Hematopoietic multipotent progenitor cell treated with erythropoietin and hydrocortisone succinate and interleukin-3 and kit ligand, for 17 days (in vitro differentiated cells): ENCODE measurements at regions not wholly inside any gene's neighbourhood (a gene's known extent, or its start where the extent isn't known, plus 50 kb on each side); places are given as distances from the start of the nearest gene placed in this dataset.

Experiments
- DNase-seq: peaks from one replicate; pipeline ENCODE4 v3.0.0-alpha.2; 2015; ENCODE audit warnings: low spot score

DNA sequence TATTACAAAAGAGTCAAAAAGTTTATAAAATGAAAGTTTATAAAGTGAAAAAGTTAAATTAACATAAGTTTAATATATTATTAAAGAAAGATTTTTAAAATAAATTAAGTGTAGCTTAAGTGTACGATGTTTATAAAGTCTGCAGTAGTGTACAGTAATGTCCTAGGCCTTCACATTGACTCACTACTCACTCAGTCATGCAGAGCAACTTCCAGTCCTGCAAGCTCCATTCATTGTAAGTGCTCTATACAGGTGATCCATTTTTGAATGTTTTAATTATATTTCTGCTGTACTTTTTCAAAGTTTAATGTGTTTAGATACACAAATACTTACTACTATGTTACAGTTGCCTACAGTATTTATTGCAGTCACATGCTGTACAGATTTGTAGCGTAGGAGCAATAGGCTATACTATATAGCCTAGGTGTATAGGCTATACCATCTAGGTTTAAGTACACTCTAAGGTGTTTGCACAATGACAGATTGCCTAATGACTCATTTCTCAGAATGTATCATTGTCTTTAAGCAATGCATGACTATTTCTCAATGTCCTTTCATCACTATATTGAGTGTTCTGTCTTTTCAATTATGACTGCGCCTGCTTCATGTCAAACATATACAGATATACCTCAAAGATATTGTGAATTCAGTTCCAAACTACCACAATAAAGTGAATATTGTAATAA lies 1110.3 kb upstream of the MAP3K7 start:
- no peak for DNase-seq

DNA sequence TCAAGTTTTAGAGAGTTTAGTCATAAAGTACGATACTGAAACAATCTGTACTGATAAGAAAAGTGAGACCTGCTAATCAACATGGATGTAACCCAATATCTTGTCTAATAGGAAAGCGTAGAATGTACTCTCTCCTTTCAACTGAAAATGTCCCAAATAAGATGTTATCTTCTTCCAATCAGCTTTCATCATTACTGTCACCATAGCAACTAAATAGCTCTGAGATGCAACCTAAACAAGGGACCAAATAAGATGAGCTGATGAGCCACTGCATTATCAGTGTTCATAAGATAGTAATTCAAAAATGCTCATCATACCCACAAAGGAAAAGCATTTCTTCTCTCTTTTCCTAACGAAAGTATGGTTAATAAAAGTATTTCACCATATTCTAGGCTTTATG lies 1108.3 kb upstream of the MAP3K7 start:
- DNase-seq: no peak

DNA sequence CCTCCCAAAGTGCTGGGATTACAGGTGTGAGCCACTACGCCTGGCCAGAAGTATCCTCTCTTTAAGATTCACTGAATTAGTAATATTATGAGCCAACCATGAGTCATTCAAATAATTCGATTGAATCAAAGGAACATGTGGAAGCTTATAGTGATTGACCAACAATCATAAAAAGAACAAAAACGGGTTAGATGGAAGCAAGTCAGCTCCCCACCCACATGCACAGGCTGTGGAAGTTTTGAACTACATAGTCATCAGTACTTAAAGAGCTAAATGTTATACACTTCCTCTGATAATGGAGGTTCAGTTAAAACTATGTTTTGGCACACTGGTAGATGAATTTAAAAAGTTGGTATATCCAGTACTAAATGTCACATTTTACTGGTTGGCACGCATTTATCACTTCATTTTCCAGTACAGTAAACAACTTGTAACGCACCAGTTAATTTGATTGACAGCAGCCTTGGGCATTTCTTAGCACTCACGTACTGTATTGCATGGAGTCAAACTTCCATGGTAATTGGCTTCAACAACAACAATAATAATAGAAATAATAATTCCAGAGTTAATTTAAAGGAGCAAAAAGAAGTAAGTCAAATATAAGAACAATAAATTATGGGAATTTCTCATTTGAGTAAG lies 1107.3 kb upstream of the MAP3K7 start:
- no peak for DNase-seq

DNA sequence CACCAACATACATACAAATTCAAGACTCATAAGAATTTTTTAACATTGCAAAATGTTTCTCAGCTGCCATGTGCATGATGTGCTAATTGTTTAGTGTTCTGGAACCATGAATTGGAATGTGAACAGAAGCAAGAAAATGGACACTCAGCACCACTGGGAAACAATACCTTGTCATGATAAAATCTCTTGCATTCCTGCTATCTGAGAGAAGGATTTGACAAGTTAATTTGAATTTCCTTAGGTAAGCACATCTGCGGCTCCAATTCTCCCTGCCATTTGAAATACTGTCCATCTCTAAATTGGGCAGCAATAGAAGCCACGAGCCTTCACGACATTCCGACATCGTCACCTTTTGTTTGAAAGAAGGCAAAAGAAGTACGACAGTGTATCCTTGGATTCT lies 1104.6 kb upstream of the MAP3K7 start:
- no peak for DNase-seq

DNA sequence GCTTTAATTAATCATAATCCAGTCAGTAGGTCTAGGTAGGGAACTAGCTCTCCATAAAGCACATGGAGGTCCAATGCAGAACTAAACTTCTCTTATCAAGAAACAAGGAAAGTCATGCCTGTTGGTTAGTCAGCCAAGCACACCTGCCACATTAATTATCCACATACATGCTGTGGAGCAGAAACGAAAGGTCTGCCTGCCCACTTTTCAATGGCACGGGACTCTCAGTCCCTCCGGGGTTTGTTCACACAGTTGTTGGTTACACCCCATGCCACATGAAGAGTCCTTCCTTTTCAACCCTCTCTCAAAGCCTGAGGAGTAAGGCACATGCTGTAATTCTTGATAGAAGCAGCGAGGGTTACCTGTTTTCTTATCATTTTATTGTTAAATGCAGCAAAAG lies 1096.4 kb upstream of the MAP3K7 start:
- no peak for DNase-seq

DNA sequence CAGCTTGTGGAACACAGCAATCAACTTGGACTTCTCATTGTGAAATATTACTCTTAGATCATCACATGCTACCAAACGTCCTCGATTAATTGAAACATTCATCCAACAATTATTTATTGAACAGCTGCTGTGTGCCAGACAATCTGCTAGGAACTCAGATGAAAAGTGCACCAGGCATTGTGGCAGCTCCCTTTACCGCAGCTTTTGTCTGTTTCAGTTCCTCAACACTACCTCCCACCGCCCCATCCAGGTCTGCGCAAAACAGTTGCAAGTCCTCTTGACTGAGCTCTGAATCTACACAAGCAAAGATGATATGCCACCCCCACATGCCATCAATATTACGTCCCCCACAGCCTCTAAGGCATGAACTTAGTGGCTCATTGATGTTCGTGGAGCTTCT lies 1094.4 kb upstream of the MAP3K7 start:
- DNase-seq: no peak

DNA sequence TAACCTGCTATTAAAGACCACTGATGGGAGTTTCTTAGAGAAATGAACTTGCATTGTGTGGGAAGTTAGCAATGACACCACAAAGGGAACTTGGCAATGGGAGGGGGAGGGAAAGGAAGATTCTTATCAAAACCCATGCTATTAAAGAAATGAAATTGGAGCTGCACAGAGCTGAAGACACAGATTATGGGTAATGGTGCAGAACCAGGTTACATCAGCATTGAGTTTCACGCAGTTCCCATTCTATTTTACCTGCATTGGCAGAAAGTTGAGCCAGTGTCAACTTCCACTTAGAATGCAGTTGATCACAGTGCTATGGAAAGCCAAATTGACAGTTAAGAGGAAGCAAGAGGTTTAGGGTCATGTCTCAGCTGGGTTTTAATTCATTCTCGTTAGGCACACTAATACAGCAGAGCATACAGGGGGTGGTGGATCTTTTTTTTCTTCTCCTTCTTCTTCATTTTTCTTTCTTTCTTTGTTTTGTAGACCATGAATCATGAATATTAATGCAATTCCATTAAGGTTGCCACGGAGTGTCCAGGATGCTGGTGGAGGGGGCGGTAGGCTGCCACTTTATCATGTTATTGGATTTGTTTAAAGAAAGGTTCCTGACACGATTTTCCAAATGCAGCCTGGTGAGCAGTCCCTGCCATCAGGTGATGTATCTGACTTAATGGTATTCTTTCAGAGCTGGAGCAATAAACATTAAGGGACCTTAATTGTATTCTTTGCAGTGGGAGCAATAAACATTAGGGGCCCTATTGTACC lies 1092.0 kb upstream of the MAP3K7 start:
- DNase-seq: no peak

DNA sequence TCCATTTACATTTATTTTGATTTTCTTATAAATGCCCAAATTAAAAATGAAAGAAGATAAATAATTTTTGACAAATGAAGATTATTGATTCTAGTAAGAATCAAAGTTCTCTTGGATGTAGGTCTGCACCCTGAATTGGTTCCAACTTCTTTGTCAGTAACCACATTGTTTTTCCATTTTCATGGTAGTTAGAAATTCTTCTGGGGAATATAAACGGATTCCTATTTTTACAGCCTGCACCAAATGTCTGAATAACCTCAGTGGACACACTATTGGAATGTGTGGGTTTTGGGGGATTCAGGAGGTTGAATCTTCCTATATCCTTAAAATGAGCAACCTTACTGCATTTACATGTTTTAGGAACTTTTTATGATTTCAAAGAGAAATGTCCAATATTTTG lies 1085.3 kb upstream of the MAP3K7 start:
- no peak for DNase-seq

DNA sequence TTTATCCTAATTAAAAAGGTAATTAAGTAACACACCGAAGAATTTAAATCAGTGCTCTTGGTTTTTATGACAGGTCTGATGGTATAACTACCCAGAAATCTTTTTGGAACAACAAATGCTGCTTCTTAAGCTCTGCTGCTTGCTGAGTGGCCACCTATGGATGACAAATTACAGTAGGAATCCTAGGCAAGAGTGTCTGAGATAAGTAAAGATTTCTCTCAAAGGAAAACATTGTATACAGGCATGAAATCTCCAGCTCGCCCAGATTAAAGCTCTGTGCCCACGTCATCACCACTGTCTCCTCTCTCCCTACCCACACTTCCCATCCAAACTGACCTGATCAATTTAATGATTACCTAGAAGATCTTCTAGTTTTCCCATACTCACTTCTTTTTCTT lies 1083.0 kb upstream of the MAP3K7 start:
- no peak for DNase-seq

DNA sequence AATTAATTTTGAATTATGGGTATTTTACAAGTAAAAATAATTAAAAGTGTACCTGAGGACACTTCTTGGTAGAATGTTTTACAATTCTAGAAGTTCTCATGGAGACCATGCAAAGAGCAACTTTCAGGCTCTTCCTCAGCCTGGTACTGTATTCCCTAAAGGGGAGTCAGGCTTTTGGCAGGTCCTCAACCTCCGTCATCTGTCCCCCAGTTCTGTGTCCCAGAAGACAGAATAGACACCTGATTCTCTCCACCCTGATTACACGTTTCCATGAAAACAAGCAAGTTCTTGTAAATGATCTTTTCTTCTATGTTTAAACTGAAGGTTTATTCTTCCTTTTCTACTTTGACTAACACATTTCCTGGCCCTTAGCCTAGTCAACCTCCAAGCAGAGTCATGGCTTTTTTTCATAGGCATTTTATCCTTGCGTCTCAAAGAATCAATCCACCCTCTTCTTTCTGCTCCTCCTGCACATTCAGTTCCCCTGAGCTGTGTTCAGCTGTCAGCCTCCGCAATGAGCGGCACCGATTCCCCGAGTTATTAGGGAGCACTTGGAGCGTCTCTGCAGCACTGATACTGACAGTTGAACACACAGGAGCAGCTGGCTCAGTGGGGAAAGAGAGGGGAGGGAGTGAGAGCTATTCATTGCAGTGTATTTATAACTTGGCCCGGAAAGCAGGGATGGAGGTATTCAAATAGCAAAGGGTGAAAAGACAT lies 1082.4 kb upstream of the MAP3K7 start:
- no peak for DNase-seq

DNA sequence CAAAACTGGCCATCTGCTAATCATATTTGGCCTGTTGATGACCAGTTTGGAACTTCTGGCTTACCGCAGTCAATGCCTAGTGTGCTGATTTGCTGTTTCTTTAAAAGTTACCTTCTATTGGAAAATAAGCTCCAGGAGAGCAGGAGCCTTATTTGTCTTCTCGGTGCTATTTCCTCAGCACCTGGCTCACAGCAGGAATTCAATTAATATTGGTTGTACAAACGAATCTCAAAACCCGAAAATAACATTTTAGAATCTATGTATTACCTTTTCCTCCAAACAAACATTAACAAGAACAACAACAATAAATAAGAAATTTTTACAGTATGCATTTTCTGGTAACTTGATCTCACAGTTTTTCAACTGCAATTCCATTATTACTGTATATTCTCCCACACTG lies 1080.7 kb upstream of the MAP3K7 start:
- no peak for DNase-seq

DNA sequence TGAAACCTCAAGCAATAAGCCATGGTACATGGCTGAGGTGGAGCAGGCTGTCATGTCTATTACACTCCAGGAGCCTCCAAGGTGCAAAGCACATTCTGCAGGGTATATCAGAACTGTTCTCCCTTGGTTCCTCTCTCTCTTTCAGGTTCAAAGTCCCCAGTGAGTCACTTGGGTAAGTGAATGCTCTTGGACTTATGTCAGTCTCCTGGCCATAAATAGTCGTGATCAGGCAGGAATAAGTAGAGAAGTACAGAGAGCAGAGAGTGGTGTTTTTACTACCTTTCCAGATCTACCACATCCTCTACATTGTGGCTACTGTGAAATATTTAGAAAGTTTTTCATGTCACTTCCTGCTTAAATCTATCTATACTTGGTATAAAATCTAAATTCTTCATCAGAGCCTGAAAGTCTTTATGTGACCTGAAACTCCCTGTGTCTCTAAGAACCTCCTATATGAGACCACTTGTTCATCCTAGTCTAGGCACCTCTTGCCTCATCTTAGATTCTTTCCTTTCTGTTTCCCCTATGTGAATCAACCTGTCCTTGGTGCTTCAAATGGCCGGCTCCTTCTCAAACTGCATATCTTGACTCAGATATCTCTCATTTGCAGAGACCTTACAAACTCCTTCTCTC lies 1077.6 kb upstream of the MAP3K7 start:
- DNase-seq: no peak

DNA sequence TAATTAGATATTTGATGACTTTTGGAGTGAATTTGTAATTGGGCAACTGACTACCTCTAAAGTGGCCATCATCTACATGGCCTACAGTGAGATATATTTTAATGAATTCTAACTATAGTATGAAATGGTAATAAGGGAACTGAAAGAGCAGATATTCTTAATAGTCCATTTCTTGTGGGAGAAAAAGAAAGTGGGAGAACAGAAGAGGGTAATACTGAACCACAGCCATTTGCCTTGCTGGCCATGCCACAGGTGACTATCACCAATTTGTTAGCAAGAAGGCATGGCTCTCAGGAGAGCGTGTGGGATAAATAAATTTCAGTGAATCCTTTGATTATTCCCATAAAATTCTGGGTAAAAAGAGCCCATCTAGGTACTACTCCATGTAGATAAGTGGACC lies 1074.0 kb upstream of the MAP3K7 start:
- no peak for DNase-seq

DNA sequence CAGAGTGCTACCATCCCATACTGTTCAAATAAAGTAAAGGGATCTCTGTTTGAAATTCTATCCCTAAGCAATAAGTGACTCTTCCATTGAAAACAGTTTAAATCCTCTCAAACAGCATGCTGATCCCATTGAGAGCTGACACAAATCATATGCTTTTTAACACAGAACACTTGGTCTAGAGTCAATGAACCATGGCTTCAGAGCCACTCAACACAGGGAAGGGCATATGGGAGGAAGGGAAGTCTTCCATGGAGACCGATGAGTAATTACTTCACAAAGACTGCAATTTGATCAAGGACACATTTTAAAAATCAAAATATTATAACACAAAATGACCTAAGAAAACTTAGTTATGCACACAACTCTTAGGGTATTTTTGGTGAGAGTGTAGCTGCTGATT lies 1073.0 kb upstream of the MAP3K7 start:
- DNase-seq: no peak

DNA sequence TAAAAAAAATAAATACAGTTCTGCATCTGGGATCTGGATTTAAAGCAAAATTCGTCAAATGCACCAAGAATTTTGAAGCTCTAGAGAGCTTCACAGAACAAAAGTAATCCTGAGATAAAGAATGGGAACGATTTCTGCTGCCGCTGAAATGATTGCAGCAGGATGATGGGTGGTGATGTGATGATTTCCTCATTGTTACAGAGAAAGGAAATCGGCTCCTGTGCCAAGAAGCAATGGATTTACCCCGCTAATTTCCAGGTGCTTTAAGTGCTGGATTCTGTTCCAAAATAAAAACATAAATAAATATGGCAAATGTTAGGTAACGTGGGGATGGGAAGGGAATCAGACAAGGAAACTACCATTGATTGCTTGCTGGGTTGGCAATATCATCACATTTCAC lies 1067.9 kb upstream of the MAP3K7 start:
- no peak for DNase-seq

DNA sequence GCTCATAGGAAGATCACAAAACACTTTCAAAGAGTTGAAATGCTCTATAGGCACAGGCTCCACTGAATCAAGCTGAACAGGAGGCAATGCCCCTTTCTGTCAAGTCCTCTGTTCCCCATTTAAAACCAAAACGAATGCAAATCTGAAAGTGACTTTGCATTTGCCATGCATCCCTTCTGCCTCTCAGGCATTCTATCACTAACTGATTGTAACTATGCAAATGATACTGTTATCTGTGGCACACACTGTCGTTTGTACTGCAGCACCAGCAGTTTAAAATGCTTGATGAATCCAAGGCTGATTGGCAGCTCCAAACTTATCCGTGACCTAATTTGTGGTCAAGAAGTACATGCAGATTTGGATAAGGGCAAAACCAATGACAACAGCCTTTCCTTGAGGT lies 1067.5 kb upstream of the MAP3K7 start:
- no peak for DNase-seq

DNA sequence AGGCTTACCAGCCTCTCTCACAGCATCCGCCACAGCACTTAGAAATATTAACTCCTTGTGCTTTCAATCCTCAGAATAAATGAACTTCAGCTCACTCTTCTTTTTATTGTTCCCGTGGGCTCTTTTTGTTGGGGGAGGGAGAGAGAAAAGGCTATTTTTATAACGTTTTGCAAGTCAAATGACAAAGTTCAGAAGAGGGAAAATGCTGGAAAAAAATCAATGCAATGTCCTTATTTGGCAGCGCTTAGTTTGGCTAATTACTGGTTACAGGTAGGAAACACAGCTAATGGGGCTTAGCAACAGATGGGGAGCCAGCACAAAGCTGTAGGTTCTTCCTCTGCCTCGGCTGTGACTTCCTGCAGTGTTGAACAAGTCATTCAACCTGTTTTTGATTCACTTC lies 1067.0 kb upstream of the MAP3K7 start:
- DNase-seq: no peak

DNA sequence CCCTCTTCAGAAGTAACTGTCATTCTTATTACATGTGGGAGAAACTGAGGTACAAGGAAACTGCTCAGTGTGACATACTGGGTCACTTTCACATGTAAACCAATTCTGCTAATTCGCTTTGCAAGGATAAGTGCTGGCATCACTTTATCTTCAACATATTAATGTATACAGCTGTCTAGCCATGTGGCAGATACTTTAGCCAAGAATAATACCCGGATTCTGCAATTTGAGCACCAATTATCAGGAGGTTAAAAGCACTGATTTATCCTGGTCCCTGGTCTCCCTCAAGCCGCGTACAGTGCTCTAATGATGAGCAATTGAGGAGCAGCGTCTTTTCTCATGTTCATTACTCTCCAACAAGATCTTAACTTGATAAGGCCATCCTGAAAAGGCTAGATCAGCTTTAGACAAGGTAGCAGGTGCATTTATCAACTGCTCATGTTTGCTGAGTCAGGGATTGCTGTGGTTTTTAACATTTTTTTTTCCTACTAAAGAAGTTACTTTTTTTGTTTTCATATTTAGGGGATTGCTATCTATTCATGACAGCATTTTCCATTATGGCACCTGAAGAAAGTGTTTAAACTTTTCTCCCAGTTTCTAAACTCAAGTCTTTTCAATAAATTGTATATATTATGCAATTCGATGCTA lies 1066.3 kb upstream of the MAP3K7 start:
- no peak for DNase-seq

DNA sequence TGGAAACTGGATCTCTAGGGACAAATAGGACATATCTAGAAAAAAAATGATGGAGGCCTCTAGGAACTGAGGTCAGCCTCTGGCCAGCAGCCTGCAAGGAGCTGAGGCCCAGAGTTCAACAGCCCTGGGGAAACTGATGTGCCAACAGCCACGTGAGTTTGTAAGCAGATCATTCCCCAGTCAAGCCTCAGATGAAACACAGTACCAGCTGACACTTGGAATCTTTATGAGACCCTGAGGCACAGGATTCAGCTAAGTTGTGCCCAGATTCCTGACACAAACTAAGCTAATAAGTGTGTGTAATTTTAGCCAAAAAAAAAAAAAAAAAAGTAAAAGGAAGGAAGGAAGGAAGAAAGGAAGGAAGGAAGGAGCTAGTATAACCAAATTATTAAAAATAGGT lies 1059.8 kb upstream of the MAP3K7 start:
- no peak for DNase-seq

DNA sequence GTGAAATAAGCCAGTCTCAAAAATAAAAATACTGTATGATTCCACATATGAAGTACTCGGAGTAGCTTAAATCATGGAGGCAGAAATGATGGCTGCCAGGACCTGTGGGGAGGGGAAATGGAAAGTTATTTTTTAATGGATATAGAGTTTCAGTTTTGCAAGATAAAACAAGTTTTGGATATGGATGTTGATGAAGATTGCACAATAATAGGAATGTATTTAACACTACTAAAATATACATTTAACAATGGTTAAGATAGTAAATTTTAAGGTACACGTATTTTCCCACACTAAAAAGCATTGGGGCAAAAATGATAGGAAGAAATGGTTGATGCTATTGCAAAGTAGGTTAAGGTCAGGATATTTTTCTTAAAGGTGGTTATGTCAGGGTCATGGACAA lies 1058.9 kb upstream of the MAP3K7 start:
- no peak for DNase-seq

DNA sequence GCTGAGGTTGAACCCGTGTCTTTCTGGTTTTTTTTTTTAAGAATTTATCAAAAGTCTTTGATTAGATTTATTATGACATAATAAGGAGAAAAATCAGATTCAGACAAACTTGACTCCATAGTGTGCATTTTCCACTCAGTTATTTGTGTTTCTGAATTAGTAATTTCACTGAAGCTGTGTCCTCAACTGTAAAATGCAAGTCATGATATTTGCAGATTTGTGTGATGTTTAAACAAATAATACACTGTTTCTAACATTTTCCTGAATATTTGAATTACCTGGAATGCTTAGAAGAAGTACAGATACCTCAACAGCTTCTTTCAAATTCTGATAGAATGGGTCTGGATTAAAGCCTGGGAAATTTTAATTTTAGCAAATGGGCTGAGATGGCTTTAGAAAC lies 1050.3 kb upstream of the MAP3K7 start:
- no peak for DNase-seq

DNA sequence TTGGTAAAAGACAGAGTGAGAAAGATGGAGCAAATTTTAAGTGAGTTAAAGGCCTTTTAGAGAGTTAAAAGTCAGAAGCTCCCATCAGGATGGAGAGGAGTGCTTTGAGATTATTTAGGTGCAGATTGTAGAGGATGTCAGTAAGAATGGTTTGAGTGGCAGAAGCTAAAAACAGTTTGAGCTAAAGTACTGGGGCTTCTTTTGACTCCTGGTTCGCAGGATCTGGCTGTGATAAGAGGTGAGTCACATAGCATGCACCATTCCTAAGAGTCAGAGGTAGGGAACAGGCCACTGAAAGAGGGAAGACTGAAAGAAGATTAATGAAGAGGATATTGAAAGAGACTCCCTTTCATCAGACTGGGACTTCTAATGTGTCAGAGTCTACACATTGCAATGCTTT lies 1047.9 kb upstream of the MAP3K7 start:
- DNase-seq: no peak
